Glutamatergic neuron (in vitro differentiated cells): ENCODE measurements at regions not wholly inside any gene's neighbourhood (a gene's known extent, or its start where the extent isn't known, plus 50 kb on each side); places are given as distances from the start of the nearest gene placed in this dataset.

Experiments used
- DNase-seq: peaks from one replicate; pipeline ENCODE4 v3.0.0; 2022
- H3K27ac Mint-ChIP-seq: one replicate; pipeline ENCODE4 v1.8.0; 2020; ENCODE audit warnings: mild to moderate bottlenecking, mixed read lengths, inconsistent platforms; ENCODE audit not compliant: unreplicated experiment
- H3K27me3 Mint-ChIP-seq: one replicate; pipeline ENCODE4 v1.8.0; 2020; ENCODE audit warnings: mild to moderate bottlenecking, moderate library complexity, mixed read lengths, inconsistent platforms; ENCODE audit not compliant: unreplicated experiment
- H3K36me3 Mint-ChIP-seq: one replicate; pipeline ENCODE4 v1.8.0; 2020; ENCODE audit warnings: mild to moderate bottlenecking, mixed read lengths, inconsistent platforms; ENCODE audit not compliant: unreplicated experiment
- H3K4me1 Mint-ChIP-seq: one replicate; pipeline ENCODE4 v1.8.0; 2020; ENCODE audit warnings: mild to moderate bottlenecking, low read depth, mixed read lengths, inconsistent platforms; ENCODE audit not compliant: unreplicated experiment
- H3K4me3 Mint-ChIP-seq: one replicate; pipeline ENCODE4 v1.8.0; 2020; ENCODE audit warnings: mild to moderate bottlenecking, mixed read lengths, inconsistent platforms; ENCODE audit not compliant: unreplicated experiment
- H3K9me3 Mint-ChIP-seq: one replicate; pipeline ENCODE4 v1.8.0; 2020; ENCODE audit warnings: mild to moderate bottlenecking, moderate library complexity, mixed read lengths, inconsistent platforms; ENCODE audit not compliant: unreplicated experiment
- TF ChIP-seq, protein P1 (sequence below): fragments of 200-600 bp; sonication (generic); IDR thresholded peaks from one replicate; pipeline ENCODE4 v1.5.0; 2021; ENCODE audit not compliant: partially characterized antibody, unreplicated experiment

GRCh38 chr6:66198062-66198624, 491.1 kb upstream of the EYS start:
- no peak overlapping the region for H3K27ac Mint-ChIP-seq
- no peaks in the 10 kb centered on the region for H3K4me1 Mint-ChIP-seq
- H3K9me3 Mint-ChIP-seq: no peaks in the 10 kb centered on the region
- H3K27me3 Mint-ChIP-seq: no peaks in the 10 kb centered on the region
- H3K4me3 Mint-ChIP-seq: no peak overlapping the region
- TF ChIP-seq, protein P1, sequence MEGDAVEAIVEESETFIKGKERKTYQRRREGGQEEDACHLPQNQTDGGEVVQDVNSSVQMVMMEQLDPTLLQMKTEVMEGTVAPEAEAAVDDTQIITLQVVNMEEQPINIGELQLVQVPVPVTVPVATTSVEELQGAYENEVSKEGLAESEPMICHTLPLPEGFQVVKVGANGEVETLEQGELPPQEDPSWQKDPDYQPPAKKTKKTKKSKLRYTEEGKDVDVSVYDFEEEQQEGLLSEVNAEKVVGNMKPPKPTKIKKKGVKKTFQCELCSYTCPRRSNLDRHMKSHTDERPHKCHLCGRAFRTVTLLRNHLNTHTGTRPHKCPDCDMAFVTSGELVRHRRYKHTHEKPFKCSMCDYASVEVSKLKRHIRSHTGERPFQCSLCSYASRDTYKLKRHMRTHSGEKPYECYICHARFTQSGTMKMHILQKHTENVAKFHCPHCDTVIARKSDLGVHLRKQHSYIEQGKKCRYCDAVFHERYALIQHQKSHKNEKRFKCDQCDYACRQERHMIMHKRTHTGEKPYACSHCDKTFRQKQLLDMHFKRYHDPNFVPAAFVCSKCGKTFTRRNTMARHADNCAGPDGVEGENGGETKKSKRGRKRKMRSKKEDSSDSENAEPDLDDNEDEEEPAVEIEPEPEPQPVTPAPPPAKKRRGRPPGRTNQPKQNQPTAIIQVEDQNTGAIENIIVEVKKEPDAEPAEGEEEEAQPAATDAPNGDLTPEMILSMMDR: no peak
- H3K36me3 Mint-ChIP-seq: no peaks in the 10 kb centered on the region
- no peak for DNase-seq

DNA sequence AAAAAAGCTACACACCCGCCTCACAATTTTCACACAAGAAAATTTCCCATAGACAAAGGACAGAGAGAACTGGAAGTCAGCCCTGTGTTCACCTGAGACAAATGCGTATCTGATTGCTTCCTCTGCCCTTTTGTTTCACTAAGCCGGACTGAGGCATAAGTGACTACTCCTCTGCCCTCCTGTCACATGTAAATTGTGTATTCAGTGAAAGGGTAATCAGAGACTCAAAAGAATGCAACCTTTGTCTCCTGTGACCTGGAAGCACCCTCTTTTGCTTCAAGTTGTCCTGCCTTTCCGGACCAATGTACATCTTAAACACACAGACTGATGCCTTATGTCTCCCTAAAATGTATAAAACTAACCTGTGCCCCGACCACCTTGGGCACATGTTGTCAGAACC, 483.8 kb upstream of the EYS start:
- no peak for DNase-seq
- H3K4me1 Mint-ChIP-seq: no peaks in the 10 kb centered on the region
- no peaks in the 10 kb centered on the region for H3K36me3 Mint-ChIP-seq
- no peak overlapping the region for H3K4me3 Mint-ChIP-seq
- H3K9me3 Mint-ChIP-seq: no peaks in the 10 kb centered on the region
- no peaks in the 10 kb centered on the region for H3K27me3 Mint-ChIP-seq
- TF ChIP-seq, protein P1: no peak
- no peak overlapping the region for H3K27ac Mint-ChIP-seq

GRCh38 chr6:66189915-66190314, 482.9 kb upstream of the EYS start:
- Mint-ChIP-seq H3K4me1 (no peaks in the 10 kb centered on the region), H3K36me3 (no peaks in the 10 kb centered on the region), H3K27me3 (no peaks in the 10 kb centered on the region), H3K4me3 (no peak overlapping the region), H3K27ac (no peak overlapping the region), H3K9me3 (no peaks in the 10 kb centered on the region)
- TF ChIP-seq, protein P1: no peak
- no peak for DNase-seq

DNA sequence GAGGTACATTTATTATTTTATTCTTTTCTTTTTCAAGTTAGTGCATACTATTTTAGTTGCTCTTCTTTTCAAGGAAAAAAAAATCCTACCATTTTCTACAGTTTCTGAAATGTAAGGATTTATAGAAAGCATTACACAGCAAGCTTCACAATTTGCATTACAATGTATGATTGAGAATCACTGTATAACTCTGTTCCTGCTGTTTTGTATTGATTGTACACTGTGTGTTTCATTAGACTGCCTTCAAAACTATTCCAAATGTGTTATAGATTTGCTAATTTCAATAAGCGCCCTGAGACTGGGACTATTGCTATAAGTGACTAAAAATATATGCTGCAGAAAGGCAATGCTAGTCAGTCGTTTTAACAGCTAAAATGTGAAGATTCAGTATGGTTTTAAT, 479.7 kb upstream of the EYS start:
- TF ChIP-seq, protein P1: no peak
- Mint-ChIP-seq H3K27me3 (no peaks in the 10 kb centered on the region), H3K4me3 (no peak overlapping the region), H3K27ac (no peak overlapping the region), H3K4me1 (no peaks in the 10 kb centered on the region), H3K9me3 (no peaks in the 10 kb centered on the region), H3K36me3 (no peaks in the 10 kb centered on the region)
- DNase-seq: no peak

- Mint-ChIP-seq H3K27me3 (no peaks in the 10 kb centered on the region), H3K4me1 (no peaks in the 10 kb centered on the region), H3K36me3 (no peaks in the 10 kb centered on the region), H3K4me3 (no peak overlapping the region), H3K9me3 (no peaks in the 10 kb centered on the region), H3K27ac (no peak overlapping the region)
- no peak for DNase-seq
- TF ChIP-seq, protein P1: no peak
Measured at GRCh38 chr6:66184091-66184490, 477.1 kb upstream of the EYS start.
